ENCODE measurements at regions not wholly inside any gene's neighbourhood (a gene's known extent, or its start where the extent isn't known, plus 50 kb on each side); places are given as distances from the start of the nearest gene placed in this dataset.

GRCh38 chrY:19427736-19428518 lies 316.6 kb downstream of the KDM5D start:
- intact Hi-C loops (cut with micrococcal nuclease) = no loop called here
- no peak for TF ChIP-seq SRF (IDR thresholded peaks at IDR 0.05; ENCODE audit: low read depth)
- TF ChIP-seq TCF7L2 (IDR thresholded peaks at IDR 0.05; ENCODE audit: borderline replicate concordance, extremely low read depth, insufficient read depth, insufficient read length) = no peak
- TF ChIP-seq ZNF274 (IDR thresholded peaks at IDR 0.05; ENCODE audit: low read depth, low read length) = no peak
- no peak for TF ChIP-seq CEBPB (IDR thresholded peaks at IDR 0.05; ENCODE audit: low read depth)
- no peak for TF ChIP-seq ELF1 (IDR thresholded peaks at IDR 0.05; ENCODE audit: borderline replicate concordance, low read depth)
- TF ChIP-seq POLR2AphosphoS5 (IDR thresholded peaks at IDR 0.05; ENCODE audit: low read depth, low read length) = no peak
- no peak for TF ChIP-seq ZBTB33 (IDR thresholded peaks at IDR 0.05; ENCODE audit: extremely low read depth, insufficient replicate concordance, low read length)
- no peak for TF ChIP-seq EZH2 (IDR thresholded peaks at IDR 0.05)
- TF ChIP-seq SIN3A (IDR thresholded peaks at IDR 0.05; ENCODE audit: low read depth) = no peak
- no peak for TF ChIP-seq REST (IDR thresholded peaks at IDR 0.05; ENCODE audit: low read depth)
- no peak for TF ChIP-seq ZFX (IDR thresholded peaks at IDR 0.05)
- no peak for TF ChIP-seq CBX3 (IDR thresholded peaks at IDR 0.05; ENCODE audit: low read depth)
- TF ChIP-seq EZH2phosphoT487 (IDR thresholded peaks at IDR 0.05; ENCODE audit: borderline replicate concordance) = no peak
- TF ChIP-seq MAX (IDR thresholded peaks at IDR 0.05) = no peak
- no peak for TF ChIP-seq EGR1 (IDR thresholded peaks at IDR 0.05; ENCODE audit: low read depth)
- TF ChIP-seq FOSL1 (IDR thresholded peaks at IDR 0.05; ENCODE audit: low read depth) = no peak
- no peak for TF ChIP-seq CTCF (IDR thresholded peaks at IDR 0.05 in 2 of 3, conservative IDR thresholded peaks at IDR 0.05 in 1 of 3; ENCODE audit: borderline replicate concordance in 1 of 3, insufficient read depth in 1 of 3, low read depth in 2 of 3, low read length in 2 of 3)
- no peak for TF ChIP-seq SP1 (IDR thresholded peaks at IDR 0.05; ENCODE audit: low read depth)
- ChIA-PET CTCF (no interaction called here), POLR2A (no interaction called here), RAD21 (ENCODE audit: low non-redundant PET in 1 of 2, low total read pairs in 2 of 2, uncharacterized antibody in 2 of 2, unreplicated experiment in 2 of 2) (no interaction called here)
- Histone ChIP-seq H3K27me3 (ENCODE audit: insufficient read depth, low read length) (no peaks in the 10 kb centered on the region), H2AFZ (ENCODE audit: low read depth, low read length, poor library complexity, severe bottlenecking) (no peak overlapping the region), H3K4me3 (replicated peaks in 1 of 2; ENCODE audit: low read depth in 1 of 2, low read length in 2 of 2) (no peak overlapping the region), H3K36me3 (ENCODE audit: control insufficient read depth in 1 of 2, insufficient read depth in 2 of 2, low read length in 2 of 2) (no peaks in the 10 kb centered on the region), H4K20me1 (ENCODE audit: insufficient read depth) (no peaks in the 10 kb centered on the region), H3K27ac (ENCODE audit: low read depth, low read length) (no peak overlapping the region), H3K9ac (ENCODE audit: low read length) (no peak overlapping the region), H3K9me3 (ENCODE audit: control insufficient read depth in 1 of 2, insufficient read depth in 1 of 2, low read depth in 1 of 2, low read length in 2 of 2) (no peaks in the 10 kb centered on the region), H3K4me2 (ENCODE audit: low read length) (no peak overlapping the region), H3K9me2 (ENCODE audit: insufficient read depth) (no peaks in the 10 kb centered on the region), H3K4me1 (ENCODE audit: control insufficient read depth in 1 of 2, insufficient read depth in 2 of 2, low read length in 2 of 2) (no peaks in the 10 kb centered on the region), H3K79me2 (ENCODE audit: insufficient read depth, low read length) (no peaks in the 10 kb centered on the region)
- no TSS peak for BruUV-seq (replicated peaks)
- DNase-seq (ENCODE audit: low read depth, low spot score) = no peak
- ATAC-seq = no peak
